ENCODE measurements at regions not wholly inside any gene's neighbourhood (a gene's known extent, or its start where the extent isn't known, plus 50 kb on each side); places are given as distances from the start of the nearest gene placed in this dataset.

GRCh38 chr18:59954755-59955156 is 55.0 kb downstream of the PMAIP1 start:
- no peak for DNase-seq

GRCh38 chr18:59954241-59954640 is 54.4 kb downstream of the PMAIP1 start:
- no peak for DNase-seq

Data from stimulated activated CD4-positive, alpha-beta T cell treated with anti-CD3 and anti-CD28 coated beads, Interleukin-2, amount 100 ng/mL, for 48 hours (primary cell).